HL-60/S4 treated with retinoic acid at 250 ng/mL for 4 days and 3 days (cell line): ENCODE measurements at regions not wholly inside any gene's neighbourhood (a gene's known extent, or its start where the extent isn't known, plus 50 kb on each side); places are given as distances from the start of the nearest gene placed in this dataset.
"Not testable (repeated sequence)": the region's sequence is repeated elsewhere in the genome, so short reads cannot be mapped to it uniquely, and the experiment has no call there.

ENCODE experiments used
- in situ Hi-C: fragments of 300-500 bp; cut with MboI; formaldehyde crosslinking; loops from 2 replicates; pipeline ENCODE4 v1.7.0; 2022; ENCODE audit warnings: low sequenced_read_pairs

- in situ Hi-C loops, result not testable (repeated sequence)
Measured at GRCh38 chr2:111441614-111442013, 320.9 kb downstream of the BCL2L11 start.

- in situ Hi-C loops, result not testable (repeated sequence)
Measured at GRCh38 chr2:111442767-111443454, 322.2 kb downstream of the BCL2L11 start.

- in situ Hi-C loops, result not testable (repeated sequence)
Measured at GRCh38 chr2:111444516-111444915, 323.8 kb downstream of the BCL2L11 start.

- in situ Hi-C loops, result not testable (repeated sequence)
Measured at GRCh38 chr2:111445191-111445929, 324.6 kb downstream of the BCL2L11 start.

- in situ Hi-C loops, result not testable (repeated sequence)
Measured at GRCh38 chr2:111445941-111446340, 325.2 kb downstream of the BCL2L11 start.

- in situ Hi-C loops, result not testable (repeated sequence)
Measured at GRCh38 chr2:111447482-111447881, 326.8 kb downstream of the BCL2L11 start.

- in situ Hi-C loops, result not testable (repeated sequence)
Measured at GRCh38 chr2:111448796-111449195, 328.1 kb downstream of the BCL2L11 start.

- in situ Hi-C loops, result not testable (repeated sequence)
Measured at GRCh38 chr2:111450526-111450925, 329.8 kb downstream of the BCL2L11 start.

GRCh38 chr2:111451692-111452199 lies 331.0 kb downstream of the BCL2L11 start:
- in situ Hi-C loops, result not testable (repeated sequence)

GRCh38 chr2:111452208-111452607 lies 331.5 kb downstream of the BCL2L11 start:
- in situ Hi-C loops, result not testable (repeated sequence)

- in situ Hi-C loops, result not testable (repeated sequence)
Measured at GRCh38 chr2:111453308-111453707, 332.6 kb downstream of the BCL2L11 start.

GRCh38 chr2:111453816-111454215 lies 333.1 kb downstream of the BCL2L11 start:
- in situ Hi-C loops, result not testable (repeated sequence)

- in situ Hi-C loops, result not testable (repeated sequence)
Measured at GRCh38 chr2:111454404-111454803, 333.7 kb downstream of the BCL2L11 start.

GRCh38 chr2:111455016-111456015 lies 334.6 kb downstream of the BCL2L11 start:
- in situ Hi-C loops, result not testable (repeated sequence)

- in situ Hi-C loops, result not testable (repeated sequence)
Measured at GRCh38 chr2:111457191-111457590, 336.5 kb downstream of the BCL2L11 start.

GRCh38 chr2:111460901-111461300 lies 340.2 kb downstream of the BCL2L11 start:
- in situ Hi-C loops, result not testable (repeated sequence)

- in situ Hi-C loops, result not testable (repeated sequence)
Measured at GRCh38 chr2:111461831-111462230, 341.1 kb downstream of the BCL2L11 start.

- in situ Hi-C loops, result not testable (repeated sequence)
Measured at GRCh38 chr2:111462572-111462971, 341.9 kb downstream of the BCL2L11 start.

GRCh38 chr2:111463238-111463848 lies 342.6 kb downstream of the BCL2L11 start:
- in situ Hi-C loops, result not testable (repeated sequence)

GRCh38 chr2:111463956-111464355 lies 343.2 kb downstream of the BCL2L11 start:
- in situ Hi-C loops, result not testable (repeated sequence)
